NCI-H524 treated with DMSO at 0.1 percent for 48 hours (cell line): ENCODE measurements at regions not wholly inside any gene's neighbourhood (a gene's known extent, or its start where the extent isn't known, plus 50 kb on each side); places are given as distances from the start of the nearest gene placed in this dataset.

Source experiments
- DNase-seq: peaks from one replicate; lab custom pipeline; 2025; lab: John Stamatoyannopoulos, UW

DNA sequence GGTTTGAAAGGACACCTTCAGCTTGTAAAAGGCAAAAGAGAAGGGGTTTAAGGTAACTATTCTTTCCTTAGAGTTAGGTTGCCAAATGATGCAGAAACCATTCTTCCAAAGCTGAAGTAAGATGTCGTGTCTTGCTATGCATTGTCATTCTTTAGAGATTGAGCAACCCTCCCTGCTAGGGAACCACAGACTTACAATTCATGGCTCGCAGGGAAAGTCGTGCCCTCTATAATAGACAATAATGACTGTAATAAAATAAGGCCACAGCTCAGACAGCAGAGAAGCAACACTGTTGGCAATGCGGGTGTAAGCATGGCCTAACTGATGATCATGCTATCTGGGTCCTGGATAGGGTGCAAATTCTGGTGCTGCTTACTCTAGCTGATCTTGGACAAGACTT is 129.6 kb upstream of the CDH13 start:
- DNase-seq = no peak

DNA sequence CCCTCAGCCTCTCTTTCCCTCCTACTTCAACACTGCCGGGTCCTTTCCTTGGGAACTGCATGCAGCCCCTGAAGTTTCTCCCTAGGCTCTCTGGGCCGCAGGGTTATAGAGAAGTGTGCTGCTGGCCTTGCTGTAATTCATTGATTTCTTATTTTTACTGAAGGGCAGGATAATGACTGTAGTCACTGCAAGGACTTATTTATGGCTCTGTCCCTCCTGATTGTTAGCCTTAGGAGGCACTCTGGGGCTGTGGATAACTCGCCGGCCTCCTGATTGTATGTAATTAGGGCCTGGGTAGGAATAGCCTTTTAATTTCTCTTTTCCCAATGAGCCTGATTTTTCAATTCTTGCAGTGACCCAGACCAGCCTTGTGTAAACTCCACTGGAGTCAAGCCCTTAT is 138.3 kb upstream of the CDH13 start:
- DNase-seq = no peak

DNA sequence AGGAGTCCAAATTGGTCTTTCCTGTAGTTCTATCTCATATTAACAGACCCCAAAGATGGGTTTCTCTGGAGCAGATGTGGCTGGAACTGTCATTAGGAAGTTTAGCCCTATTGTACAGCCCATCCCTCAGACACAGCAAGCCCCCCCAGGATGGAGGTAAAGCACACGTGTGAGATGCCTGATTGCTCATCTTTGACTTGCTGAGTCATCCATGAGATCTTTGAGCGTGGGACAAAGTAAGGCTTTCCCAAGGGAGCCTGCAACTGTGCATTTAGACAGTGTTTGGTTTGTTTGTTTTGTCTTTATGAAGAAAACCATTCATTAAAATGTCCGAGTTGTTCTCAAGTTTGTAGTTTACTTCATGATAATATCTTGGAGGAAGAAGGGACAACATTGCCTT is 145.3 kb upstream of the CDH13 start:
- DNase-seq = no peak

DNA sequence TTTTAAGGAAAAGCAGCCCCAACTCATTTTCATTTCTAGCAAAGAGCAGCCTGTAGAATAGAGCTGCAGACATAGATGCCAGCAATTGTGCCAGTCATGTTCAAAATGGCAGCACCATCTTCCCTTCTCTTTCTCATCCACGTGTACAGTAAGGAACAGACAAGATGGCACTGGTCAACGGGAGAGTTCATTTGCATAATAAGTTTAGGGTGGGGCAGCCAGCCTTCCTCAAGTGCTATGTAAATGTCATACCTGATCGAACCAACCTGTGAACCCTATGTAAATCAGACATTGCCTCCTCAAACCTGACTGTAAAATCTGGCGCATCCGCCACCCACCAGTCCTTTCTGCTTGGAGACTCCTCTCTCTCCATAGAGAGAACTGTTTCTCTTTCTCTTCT is 150.0 kb upstream of the CDH13 start:
- DNase-seq = no peak

DNA sequence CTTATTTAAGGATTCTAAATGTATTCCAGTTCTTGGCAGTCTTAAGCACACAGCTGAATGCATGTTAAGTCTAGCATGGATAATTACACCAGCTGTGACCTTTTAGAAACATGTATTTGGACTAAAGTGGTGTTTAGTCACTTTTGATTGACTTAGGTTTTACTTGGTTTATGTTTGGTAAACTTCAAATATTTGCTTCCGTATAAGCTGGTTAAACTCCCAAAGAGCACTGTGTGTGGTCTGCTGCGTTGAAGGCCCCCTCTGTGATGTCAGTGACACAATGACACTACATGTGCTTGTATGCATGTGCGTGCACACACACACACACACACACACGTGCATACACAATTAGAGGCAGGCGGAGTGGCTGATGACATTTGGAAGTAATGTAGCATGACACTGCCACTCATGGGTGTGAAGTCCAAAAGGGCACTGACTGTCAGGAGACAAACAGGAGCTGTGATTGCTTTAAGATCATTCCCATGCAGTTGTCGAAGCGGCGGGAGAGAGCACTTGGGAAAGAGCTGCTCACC is 156.1 kb upstream of the CDH13 start:
- DNase-seq = no peak

DNA sequence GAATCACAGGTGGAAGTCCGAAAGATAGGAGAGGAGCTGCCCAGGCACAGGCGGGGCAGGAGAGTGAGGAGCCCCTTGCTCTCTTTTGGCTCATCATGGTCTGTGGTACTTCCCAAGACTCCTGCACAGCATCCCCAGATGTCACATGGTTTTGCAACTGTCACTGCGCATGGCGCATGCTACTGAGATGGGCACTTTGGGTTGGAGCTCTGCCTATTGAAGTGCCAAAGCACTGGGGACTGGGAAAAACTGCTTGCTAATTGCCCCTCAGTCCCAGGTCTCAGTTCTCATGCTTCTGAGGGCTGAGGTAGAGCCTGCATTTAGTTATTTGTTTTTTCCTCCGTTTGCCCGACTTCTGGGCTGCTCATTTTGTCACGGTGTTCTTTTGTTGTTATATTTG is 156.8 kb upstream of the CDH13 start:
- no peak for DNase-seq

DNA sequence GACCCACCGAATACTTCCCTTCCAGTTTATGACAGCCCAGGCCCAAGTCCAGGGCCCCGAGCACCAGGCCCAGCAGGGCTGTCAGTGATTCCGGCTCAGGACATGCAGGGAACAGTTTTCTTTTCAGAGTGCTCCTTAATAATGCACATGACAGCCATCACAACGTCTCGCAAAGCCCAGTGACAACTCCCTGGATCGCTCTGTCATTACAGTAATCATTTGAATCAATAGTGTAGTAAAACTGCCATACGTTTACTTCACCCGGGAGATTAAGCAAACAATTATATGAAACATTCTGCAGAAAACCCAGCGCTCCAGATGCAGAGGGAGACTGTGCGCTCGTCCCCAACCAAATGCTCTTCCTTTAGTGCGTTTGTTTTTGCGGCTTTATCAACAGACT is 162.6 kb upstream of the CDH13 start:
- DNase-seq = no peak

DNA sequence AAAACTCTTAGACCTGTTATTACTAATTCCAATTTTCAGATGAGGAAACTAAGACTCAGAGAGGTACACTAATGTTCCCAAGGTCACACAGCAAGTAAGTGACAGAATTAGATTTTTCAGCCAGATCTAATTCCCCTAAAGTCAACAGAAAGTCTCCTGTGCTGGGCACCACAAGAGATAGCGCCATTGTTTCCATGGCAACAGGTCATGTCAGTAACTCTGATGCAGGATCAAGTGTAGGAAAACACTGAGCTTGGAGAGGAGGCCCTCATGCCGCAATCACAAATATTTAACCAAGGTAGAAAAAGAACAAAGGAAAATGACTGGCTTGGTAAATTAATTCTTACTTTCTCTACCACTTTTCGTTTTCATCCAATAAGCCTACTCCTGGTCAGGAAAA is 166.0 kb upstream of the CDH13 start:
- no peak for DNase-seq

DNA sequence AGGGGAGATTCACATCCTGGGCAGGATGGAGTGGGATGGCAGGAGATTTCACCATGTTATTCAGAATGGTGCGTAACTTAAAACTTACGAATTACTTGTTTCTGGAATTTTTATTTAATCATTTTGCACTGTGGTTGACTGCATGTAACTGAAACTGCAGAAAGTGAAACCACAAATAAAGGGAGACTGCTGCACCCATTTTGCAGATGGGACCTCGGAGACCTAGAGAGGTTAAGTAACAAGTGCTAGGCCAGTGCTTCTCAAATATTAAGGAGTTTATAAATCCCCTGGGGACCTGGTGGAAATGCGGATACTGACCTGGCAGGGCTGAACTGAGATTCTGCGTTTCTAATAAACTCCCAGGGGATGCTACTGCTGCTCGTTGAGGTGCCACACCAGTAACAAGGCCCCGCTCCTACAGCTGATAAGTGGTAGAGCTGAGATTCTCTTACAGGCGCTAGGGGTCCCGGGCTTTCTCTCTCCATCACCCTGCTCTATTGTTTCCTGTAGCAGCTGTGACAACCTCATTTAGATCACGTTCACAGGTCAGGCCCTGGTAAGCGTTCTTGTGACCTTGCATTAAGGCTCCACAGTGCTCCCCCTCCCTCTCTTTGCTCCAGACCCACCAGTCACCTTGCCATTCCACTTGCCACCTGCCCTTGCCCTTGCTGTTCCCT is 167.1 kb upstream of the CDH13 start:
- no peak for DNase-seq

DNA sequence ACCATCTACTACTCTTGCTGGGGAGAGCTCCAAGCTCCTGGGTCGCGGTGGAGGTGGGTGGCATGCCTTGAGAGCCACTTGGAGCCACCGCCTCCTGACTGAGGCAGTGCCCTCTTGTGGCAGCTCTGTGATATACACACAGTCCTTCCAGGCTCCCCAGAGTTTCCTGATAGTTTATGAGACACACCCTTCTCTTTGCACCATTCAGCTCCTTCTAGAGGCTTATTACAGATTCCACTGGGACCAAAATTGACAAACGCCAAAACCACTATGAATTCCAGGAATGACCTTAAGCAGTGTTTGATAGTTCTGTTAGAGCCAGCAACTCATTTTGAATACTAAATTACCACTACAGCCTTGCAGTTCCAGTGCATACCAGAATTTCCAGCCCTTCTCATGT is 170.1 kb upstream of the CDH13 start:
- no peak for DNase-seq

DNA sequence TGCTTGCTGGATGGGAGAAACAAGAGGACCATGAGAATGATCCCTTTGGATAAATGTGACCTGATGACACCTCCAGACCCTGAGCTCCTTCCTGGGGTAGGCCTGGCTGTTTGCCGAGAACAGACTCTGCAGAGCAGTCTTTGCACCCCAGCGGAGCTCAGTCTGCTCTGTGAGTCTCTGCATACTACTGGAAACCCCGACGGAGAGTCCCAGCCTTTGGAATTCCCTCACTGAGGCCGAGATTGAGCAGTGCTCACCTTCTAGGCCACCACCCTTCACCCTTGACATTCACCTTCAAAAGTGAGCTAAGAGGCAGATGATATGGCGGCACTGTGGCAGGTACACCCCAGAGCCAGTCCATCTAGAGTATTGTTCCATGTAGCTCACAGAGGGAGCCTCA is 172.2 kb upstream of the CDH13 start:
- DNase-seq = no peak

DNA sequence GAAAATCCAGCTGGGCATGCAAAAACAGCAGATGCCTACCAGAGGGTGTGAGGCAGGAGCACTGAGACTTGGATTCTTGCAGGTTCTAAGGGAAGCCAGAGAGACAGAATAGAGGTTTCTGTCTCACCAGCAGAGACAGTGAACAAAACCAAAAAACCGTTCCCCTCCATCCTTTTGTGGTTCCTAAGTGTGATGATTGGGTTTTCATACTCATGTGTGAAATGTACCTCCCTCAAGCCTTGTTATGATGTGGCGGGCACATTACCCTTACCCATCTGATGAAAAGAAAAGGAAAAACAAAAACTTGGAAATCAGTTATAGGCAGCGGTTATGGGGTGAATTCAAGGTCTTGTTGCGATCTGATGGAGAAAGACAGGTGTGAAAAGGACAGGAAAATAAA is 172.6 kb upstream of the CDH13 start:
- no peak for DNase-seq

DNA sequence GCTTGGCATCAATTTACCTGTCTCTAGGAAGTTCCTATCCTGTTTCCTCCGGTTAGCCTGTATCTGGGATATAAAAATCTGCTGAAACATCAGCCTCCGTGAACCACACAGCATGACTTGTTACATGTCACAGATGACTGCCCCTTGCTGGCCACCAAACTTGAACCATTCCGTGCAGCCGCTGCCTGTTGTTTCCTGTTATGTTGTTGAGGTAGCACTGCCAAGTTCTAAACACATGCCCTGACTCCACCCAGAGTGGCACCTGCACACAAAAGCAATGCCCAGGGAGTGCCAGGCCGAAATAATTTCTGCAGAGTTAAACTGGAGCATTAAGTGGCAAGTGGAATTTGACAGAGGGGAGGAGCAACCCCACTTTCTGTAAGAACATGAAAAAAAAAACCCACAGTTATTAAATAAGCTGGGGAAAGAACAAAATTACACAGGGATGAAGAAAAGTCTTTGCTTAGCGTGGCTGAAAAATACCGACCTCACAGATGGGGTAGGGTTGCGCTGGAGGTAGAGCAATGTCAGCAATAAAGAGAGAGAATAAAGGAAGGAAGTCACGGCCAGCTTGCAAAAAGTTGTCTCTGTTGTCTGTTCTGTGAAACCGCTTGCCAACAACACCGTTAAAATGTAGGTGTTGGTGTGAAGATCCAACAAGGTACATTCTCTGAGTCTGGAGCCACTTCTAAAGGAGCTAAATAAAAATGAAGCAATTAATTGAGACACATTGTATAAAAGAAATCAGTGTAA is 174.6 kb upstream of the CDH13 start:
- no peak for DNase-seq

DNA sequence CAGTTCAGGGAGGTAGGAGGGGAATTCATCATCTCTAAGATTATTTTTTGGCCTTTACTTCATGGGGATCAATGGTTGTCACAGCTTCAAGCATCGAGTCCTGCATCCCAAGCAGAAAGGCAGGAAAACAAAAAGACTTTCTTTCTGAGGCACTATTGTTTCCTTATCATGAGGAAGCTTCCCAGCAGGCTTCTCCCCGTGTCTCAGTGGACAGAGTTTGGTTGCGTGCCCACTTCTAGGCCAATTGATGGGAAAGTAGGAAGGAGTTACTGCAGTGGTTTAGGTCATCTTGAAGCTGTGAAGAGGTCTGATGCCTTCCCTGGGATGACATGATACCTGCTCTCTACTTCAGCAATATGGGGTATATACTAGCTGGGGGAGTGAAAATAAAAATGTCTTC is 175.3 kb upstream of the CDH13 start:
- DNase-seq = no peak

DNA sequence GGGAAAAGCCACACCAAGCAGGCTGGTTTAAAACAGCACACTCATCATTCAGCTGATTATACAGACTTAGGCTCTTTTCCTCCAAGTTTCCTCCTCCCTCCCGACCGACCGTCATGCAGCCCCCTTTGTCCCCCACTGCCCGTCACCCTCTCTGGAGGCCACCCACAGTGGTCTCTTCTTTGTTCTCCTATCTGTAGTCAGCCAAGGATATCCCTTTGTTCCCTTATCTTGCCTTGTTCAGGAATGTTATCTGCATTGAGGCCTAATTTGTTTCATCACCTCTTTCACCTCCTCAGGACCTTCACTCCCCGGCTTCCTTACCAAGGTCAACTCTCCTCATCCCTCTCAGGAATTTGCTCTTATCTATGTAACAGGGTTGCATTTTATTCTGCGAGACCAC is 186.4 kb upstream of the CDH13 start:
- no peak for DNase-seq

DNA sequence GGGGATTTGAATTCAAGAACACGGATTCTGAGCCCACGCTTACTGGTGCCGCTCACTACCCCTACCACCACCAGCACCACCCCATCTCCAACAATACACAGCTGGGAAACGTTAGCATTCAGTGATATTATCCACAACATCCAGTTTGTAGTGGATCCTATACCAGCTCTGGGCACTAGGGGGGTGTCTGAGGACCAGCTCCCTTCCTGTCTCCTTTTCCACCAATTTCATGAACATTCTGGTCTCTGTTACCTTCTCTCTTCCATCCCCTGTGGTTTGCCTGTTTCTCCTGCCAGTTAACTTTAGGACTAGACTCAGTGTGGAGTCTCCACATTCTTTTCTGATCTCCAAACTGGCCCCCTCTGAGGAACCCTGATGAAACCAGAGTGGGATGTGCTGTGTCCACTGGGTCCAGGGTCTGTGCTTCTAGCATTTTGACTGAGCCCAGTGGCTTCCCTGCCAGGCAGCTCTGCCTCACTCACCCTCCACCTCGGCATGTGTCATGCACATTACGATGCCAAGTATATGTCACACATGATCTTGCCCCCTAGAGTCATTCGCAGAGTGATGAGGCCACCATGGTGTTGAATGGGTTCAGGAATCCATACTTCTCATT is 187.0 kb upstream of the CDH13 start:
- DNase-seq = no peak

DNA sequence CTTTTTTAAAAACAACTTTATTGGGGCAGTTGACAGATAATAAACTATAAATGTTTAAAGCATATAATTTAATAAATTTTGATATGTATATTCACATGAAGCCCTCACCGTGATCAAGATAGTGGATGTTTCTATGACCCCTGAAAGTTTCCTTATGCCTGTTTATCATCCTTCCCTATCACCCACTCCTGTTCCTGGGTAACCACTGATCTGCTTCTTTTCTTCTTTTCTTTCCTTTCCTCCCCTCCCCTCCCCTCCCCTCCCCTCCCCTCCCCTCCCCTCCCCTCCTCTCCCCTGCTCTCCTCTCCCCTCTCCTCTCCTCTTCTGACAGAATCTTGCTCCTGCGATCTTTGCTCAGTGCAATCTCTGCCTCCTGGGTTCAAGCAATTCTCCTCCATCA is 193.7 kb upstream of the CDH13 start:
- no peak for DNase-seq

DNA sequence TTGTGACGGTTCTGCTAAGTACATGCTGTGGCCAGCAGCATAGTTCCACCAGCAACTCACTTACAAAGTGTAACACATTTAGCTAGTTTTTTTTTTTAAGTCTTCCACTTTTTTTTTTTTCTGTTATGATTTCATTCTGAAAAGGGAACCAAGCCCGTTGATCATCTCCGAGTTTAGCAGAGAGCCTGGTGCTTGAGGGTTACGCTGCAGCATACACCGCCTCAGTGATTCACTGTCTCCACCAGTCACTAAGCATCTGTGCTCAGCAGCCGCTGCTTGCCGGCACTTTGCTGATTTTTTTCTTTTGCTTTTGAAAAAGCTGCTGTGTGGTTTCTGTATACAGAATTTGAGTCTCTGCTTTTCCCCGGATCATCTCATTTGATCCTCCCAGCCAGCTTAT is 194.5 kb upstream of the CDH13 start:
- no peak for DNase-seq

DNA sequence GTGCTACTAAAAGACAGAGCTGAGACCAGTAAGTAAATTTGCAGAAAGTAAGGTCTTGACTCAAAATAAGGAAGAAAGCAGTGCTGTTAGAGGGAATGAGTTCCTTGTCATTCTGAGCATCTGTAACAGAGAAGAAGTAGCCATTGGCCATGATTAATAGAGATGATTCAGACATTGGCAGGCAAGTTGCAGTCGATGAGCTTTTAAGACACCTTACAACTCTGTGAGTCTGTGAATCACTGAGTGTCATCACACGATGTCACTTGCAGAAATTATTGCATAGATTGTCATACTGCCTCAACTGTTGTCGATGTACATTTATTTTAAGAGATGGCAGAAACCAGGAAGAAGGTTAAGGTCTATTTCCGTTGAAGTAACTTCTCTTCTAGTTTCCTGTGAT is 201.1 kb upstream of the CDH13 start:
- no peak for DNase-seq

DNA sequence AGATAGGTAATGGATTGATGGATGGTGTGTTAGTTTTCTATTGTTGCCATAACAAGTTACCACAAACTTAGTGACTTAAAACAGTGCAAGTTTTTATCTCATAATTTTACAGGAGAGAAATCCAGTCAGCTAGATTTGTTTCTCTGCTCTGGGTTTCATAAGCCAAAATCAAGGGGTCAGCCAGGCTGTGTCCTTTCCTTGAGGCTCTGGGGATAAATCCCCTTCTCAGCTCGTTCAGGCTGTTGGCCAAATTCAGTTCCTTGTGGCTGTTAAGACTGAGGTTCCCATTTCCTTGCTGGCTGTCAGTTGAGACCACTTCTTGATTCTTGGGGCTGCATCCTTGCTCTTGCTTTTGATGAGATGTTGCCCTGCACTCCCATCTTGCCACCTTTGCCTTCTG is 204.9 kb upstream of the CDH13 start:
- DNase-seq = no peak

DNA sequence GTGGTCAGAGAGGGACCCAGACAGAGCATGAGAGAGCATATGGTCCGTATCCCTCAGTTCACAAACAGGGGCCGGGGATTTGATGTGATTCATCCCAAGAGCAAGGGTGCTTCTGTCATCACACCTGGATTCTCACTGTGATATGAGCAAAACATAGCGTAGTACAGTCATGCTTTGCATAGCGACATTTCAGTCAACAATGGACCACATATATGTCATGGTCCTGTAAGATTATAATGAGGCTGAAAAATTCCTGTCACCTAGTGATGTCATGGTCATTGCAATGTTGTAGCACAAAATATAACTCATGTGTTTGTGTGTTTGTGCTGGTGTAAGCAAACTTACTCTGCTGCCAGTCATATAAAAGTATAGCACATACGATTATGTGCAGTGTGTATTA is 207.4 kb upstream of the CDH13 start:
- DNase-seq = no peak

DNA sequence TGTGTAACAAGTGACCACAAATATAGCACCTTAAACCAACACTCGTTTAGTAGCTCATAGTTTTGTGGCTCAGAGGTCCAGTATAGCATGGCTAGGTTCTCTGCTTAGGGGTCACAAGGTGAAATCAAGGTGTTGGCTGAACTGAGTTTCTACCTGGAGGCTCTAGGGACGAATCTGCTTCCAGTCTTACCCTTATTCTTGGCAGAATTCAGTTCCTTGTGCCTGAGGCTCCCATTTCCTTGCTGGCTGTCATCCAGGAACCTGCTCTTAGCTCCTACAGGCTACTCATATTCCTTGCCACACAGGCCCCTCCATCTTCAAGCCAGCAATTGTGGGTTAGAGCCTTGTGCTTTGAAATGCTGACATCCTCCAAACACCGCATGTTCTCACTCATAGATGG is 212.3 kb upstream of the CDH13 start:
- DNase-seq = no peak

DNA sequence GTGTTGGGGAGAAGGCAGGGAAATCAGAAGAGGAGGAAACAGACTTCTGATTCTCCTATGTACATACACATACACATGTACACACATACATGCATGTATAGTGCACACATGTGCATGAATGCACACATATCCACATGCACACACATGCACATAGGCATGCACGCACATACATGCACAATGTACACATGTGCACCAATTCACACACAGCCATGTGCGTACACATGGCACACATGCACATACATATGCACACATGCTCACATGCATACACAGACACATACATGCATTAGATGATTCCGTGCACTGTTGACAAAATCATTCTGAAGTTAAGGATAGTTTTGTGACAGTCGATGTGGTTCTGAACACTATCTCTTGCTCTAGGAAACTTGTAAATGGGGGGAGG is 214.0 kb upstream of the CDH13 start:
- no peak for DNase-seq
